Chondrocyte (in vitro differentiated cells): ENCODE measurements at regions not wholly inside any gene's neighbourhood (a gene's known extent, or its start where the extent isn't known, plus 50 kb on each side); places are given as distances from the start of the nearest gene placed in this dataset.

ENCODE experiments used
- DNase-seq: peaks from one replicate; pipeline ENCODE4 v3.0.0; 2021; ENCODE audit warnings: mixed read lengths, low spot score
- H3K27ac Mint-ChIP-seq: one replicate; pipeline ENCODE4 v1.8.0; 2021; ENCODE audit warnings: mild to moderate bottlenecking, moderate library complexity, mixed read lengths; ENCODE audit not compliant: unreplicated experiment
- H3K27me3 Mint-ChIP-seq: 2 replicates; pipeline ENCODE4 v1.8.0; 2021; ENCODE audit warnings: low read depth, mixed read lengths
- H3K36me3 Mint-ChIP-seq: 2 replicates; pipeline ENCODE4 v1.8.0; 2021; ENCODE audit warnings: low read depth, mixed read lengths
- H3K4me1 Mint-ChIP-seq: 2 replicates; pipeline ENCODE4 v1.8.0; 2021; ENCODE audit warnings: low read depth, mild to moderate bottlenecking, mixed read lengths
- H3K4me3 Mint-ChIP-seq: one replicate; pipeline ENCODE4 v1.8.0; 2021; ENCODE audit warnings: mild to moderate bottlenecking, moderate library complexity, mixed read lengths; ENCODE audit not compliant: unreplicated experiment
- H3K9me3 Mint-ChIP-seq: 2 replicates; pipeline ENCODE4 v1.8.0; 2021; ENCODE audit warnings: low read depth, mixed read lengths
- CTCF ChIP-seq: fragments of 200-600 bp; sonication (generic); IDR thresholded peaks from 2 replicates; pipeline ENCODE4 v1.5.0; 2021; ENCODE audit warnings: antibody characterized with exemption, mild to moderate bottlenecking, moderate library complexity

DNA sequence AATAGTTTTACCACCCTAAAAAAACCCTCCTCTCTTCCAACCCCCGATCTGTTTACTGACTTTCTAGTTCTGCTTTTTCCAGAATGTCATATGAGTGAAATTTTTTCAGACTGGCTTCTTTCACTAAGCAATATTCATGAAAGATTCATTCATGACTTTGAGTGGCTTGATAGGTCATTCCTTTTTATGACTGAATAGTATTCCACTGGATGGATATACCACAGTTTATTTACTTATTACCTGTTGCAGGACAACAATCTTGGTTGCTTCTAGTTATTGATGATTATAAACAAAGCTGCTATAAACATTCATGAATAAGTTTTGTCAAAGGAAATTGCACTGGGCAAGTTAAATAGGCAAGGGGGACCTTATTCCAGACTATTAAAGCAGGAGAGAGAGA is 264.2 kb downstream of the UTP18 start:
- Mint-ChIP-seq H3K27me3 (peaks cover 4% of the 10 kb centered on the region), H3K9me3 (peaks cover 10% of the 10 kb centered on the region), H3K4me1 (no peaks in the 10 kb centered on the region), H3K4me3 (no peak overlapping the region), H3K27ac (no peak overlapping the region), H3K36me3 (no peaks in the 10 kb centered on the region)
- no peak for DNase-seq
- TF ChIP-seq CTCF: no peak

GRCh38 chr17:51526507-51526906 is 266.2 kb downstream of the UTP18 start:
- H3K27ac Mint-ChIP-seq: no peak overlapping the region
- TF ChIP-seq CTCF: no peak
- DNase-seq: no peak

DNA sequence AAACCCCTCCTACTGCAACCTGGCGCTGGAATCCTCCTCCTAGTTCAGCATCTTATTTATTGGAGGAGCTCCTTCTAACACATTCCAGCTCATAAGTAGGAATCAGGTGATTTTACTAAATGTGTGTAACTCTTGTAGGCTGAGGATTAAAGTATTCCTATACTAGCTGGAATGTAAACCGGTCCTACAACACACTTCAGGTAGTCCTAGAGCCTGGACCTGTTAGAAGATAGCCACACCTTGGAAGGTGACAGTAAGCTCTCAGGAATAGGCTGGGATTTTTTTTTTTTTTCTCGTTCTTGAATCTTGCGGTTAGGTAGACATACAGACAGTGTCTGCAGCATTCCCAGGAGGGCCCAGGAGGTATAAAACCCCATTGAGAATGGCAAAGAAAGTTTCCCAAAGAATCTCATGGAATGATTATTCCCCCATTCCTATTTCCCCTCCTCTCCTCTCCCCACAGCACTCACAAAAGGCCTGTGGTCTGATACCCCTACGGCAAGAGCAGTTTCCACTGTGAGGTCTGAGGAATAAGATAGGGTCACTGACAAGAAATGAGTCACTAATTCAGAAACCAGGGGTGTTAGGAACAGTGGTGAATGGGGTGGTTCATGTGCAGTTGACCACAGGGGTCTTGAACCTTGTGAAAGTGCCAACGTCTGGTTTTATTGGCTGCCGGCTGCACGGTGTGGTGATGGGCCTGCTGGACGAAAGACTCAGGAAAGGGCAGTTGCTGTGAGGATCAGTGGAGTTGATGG is 267.1 kb downstream of the UTP18 start:
- H3K27me3 Mint-ChIP-seq: peaks cover 6% of the 10 kb centered on the region
- DNase-seq: no peak
- no peak overlapping the region for H3K27ac Mint-ChIP-seq
- TF ChIP-seq CTCF: no peak
- no peaks in the 10 kb centered on the region for H3K36me3 Mint-ChIP-seq
- H3K4me3 Mint-ChIP-seq: no peak overlapping the region
- H3K9me3 Mint-ChIP-seq: peaks cover 10% of the 10 kb centered on the region
- no peaks in the 10 kb centered on the region for H3K4me1 Mint-ChIP-seq

More at GRCh38 chr17:51526507-51526906, 266.2 kb downstream of the UTP18 start:
- Mint-ChIP-seq H3K4me3 (no peak overlapping the region), H3K4me1 (no peaks in the 10 kb centered on the region), H3K36me3 (no peaks in the 10 kb centered on the region), H3K27me3 (peaks cover 6% of the 10 kb centered on the region), H3K9me3 (peaks cover 10% of the 10 kb centered on the region)

- Mint-ChIP-seq H3K27ac (no peak overlapping the region), H3K9me3 (peaks cover 10% of the 10 kb centered on the region), H3K36me3 (no peaks in the 10 kb centered on the region), H3K27me3 (peaks cover 9% of the 10 kb centered on the region), H3K4me3 (no peak overlapping the region), H3K4me1 (no peaks in the 10 kb centered on the region)
- no peak for DNase-seq
- no peak for TF ChIP-seq CTCF
These were observed 267.8 kb downstream of the UTP18 start for GRCh38 chr17:51528111-51528510.

DNA sequence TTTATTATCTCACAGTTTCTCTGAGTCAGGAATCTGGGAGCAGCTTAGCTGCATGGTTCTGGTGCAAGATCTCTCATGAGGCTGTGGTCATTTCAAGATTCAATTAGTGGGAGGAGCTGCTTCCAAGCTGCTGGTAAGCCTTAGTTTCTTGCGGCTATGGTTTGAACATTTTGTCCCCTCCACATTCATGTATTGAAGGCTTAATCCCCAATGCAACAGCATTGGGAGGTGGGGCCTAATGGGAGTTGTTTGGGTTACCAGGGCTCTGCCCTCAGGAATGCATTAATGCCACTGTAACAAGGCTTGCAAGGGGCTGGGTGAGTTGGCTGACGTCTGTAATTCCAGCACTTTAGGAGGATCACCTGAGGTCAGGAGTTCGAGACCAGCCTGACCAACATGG is 272.9 kb downstream of the UTP18 start:
- DNase-seq: no peak
- Mint-ChIP-seq H3K27me3 (peaks cover 7% of the 10 kb centered on the region), H3K4me1 (no peaks in the 10 kb centered on the region), H3K4me3 (no peak overlapping the region), H3K27ac (no peak overlapping the region), H3K36me3 (no peaks in the 10 kb centered on the region), H3K9me3 (no peaks in the 10 kb centered on the region)
- no peak for TF ChIP-seq CTCF
